T-cell (primary cell): ENCODE measurements at regions not wholly inside any gene's neighbourhood (a gene's known extent, or its start where the extent isn't known, plus 50 kb on each side); places are given as distances from the start of the nearest gene placed in this dataset.

Experiments used
- ATAC-seq, 4 experiments: fragments of 200-7000 bp in 3 of 4; fragments of 150-1000 bp in 1 of 4; cut with Tn5 transposase; replicated peaks in 1 of 4; 1 replicate in 3 of 4; 2 replicates in 1 of 4; pipeline ENCODE4 v1.10.0; 2021; ENCODE audit warnings: moderate library complexity in 3 of 4, mild to moderate bottlenecking in 2 of 4, moderate number of reproducible peaks in 1 of 4
- CTCF ChIA-PET, 2 donors: fragments of 300-600 bp; sonication (Branson Sonifier 250); formaldehyde crosslinking; loops; one replicate each; lab custom pipeline; 2022; ENCODE audit warnings: antibody characterized with exemption in 2 of 2; lab: Charles Lee
- POLR2A ChIA-PET, 2 donors: fragments of 300-600 bp; sonication (Branson Sonifier 250); formaldehyde crosslinking; loops; one replicate each; lab custom pipeline; 2022; ENCODE audit warnings: antibody characterized with exemption in 2 of 2; lab: Charles Lee
- DNase-seq, 35 experiments: peaks; one replicate each; pipeline versions ENCODE4 v3.0.0 to v3.0.0-alpha.2; 2013 to 2023
- H3K27ac ChIP-seq: one replicate; pipeline ENCODE4 v1.5.1; 2013; ENCODE audit warnings: low read length
- H3K27me3 ChIP-seq, 2 experiments: replicated peaks in 1 of 2; 1 replicate in 1 of 2; 2 replicates in 1 of 2; pipeline versions ENCODE4 v1.6.1 to v1.7.0; 2013; ENCODE audit warnings: low read length in 1 of 2, mixed read lengths in 1 of 2; ENCODE audit not compliant: control insufficient read depth in 2 of 2, insufficient read depth in 2 of 2; ENCODE audit errors: extremely low read depth in 1 of 2
- H3K36me3 ChIP-seq, 2 donors: 1 replicate in 1 of 2; 2 replicates in 1 of 2; pipeline versions ENCODE4 v1.6.1 to v1.7.0; 2013; ENCODE audit warnings: low read length in 1 of 2; ENCODE audit not compliant: control insufficient read depth in 2 of 2, insufficient read depth in 1 of 2; ENCODE audit errors: extremely low read depth in 1 of 2
- H3K4me1 ChIP-seq, 2 experiments: 1 replicate in 1 of 2; 2 replicates in 1 of 2; pipeline versions ENCODE4 v1.6.1 to v1.7.0; 2013; ENCODE audit warnings: low read length in 2 of 2, mixed read lengths in 1 of 2; ENCODE audit not compliant: insufficient read depth in 2 of 2, control insufficient read depth in 1 of 2; ENCODE audit errors: extremely low read depth in 1 of 2
- H3K4me3 ChIP-seq, 2 donors: 1 replicate in 1 of 2; 2 replicates in 1 of 2; pipeline versions ENCODE4 v1.5.1 to v1.7.0; 2013; ENCODE audit warnings: mild to moderate bottlenecking in 2 of 2, low read length in 1 of 2, moderate library complexity in 1 of 2; ENCODE audit not compliant: control insufficient read depth in 1 of 2; ENCODE audit errors: extremely low read depth in 1 of 2
- H3K9me3 ChIP-seq: 2 replicates; pipeline ENCODE4 v1.7.0; 2013
- H3K27ac Mint-ChIP-seq, 2 donors: one replicate each; pipeline ENCODE4 v1.8.0; 2020 to 2021; ENCODE audit warnings: mild to moderate bottlenecking in 2 of 2, mixed read lengths in 2 of 2
- H3K27me3 Mint-ChIP-seq, 2 donors: one replicate each; pipeline ENCODE4 v1.8.0; 2021 to 2022; ENCODE audit warnings: mixed read lengths in 2 of 2
- H3K36me3 Mint-ChIP-seq: one replicate; pipeline ENCODE4 v1.8.0; 2021; ENCODE audit warnings: mixed read lengths
- H3K4me1 Mint-ChIP-seq, 3 donors: one replicate each; pipeline ENCODE4 v1.8.0; 2020 to 2022; ENCODE audit warnings: mixed read lengths in 3 of 3, mild to moderate bottlenecking in 1 of 3
- H3K4me3 Mint-ChIP-seq, 3 donors: one replicate each; pipeline ENCODE4 v1.8.0; 2020 to 2022; ENCODE audit warnings: mild to moderate bottlenecking in 3 of 3, mixed read lengths in 3 of 3, moderate library complexity in 3 of 3
- H3K9me3 Mint-ChIP-seq, 3 donors: one replicate each; pipeline ENCODE4 v1.8.0; 2020 to 2022; ENCODE audit warnings: mixed read lengths in 3 of 3
- WGBS: methylation state at CpG from one replicate; pipeline ENCODE4 v1.1.5; 2013; ENCODE audit warnings: missing lambda C conversion rate; ENCODE audit not compliant: insufficient coverage; 5-methylcytosine and 5-hydroxymethylcytosine counted together

GRCh38 chr2:35714883-35715282 is 640.7 kb upstream of the CRIM1 start:
- no peak for ATAC-seq
- ChIA-PET POLR2A (no interaction called here), CTCF (no interaction called here)
- Histone ChIP-seq H3K27ac (no peak overlapping the region), H3K27me3 (no peaks in the 10 kb centered on the region), H3K4me1 (no peaks in the 10 kb centered on the region), H3K9me3 (no peaks in the 10 kb centered on the region), H3K4me3 (no peak overlapping the region), H3K36me3 (no peaks in the 10 kb centered on the region)
- H3K27me3 Mint-ChIP-seq = peaks cover 0 to 3% of the 10 kb centered on the region in 2 donors
- DNase-seq = no peak
- no peaks in the 10 kb centered on the region for H3K36me3 Mint-ChIP-seq
- no CpG with 5 or more reads among the region's 3 CpGs for WGBS
- peaks cover 0 to 1% (median under 1%) of the 10 kb centered on the region in 3 donors for H3K9me3 Mint-ChIP-seq
- H3K4me3 Mint-ChIP-seq = no peak overlapping the region
- no peaks in the 10 kb centered on the region for H3K4me1 Mint-ChIP-seq
- H3K27ac Mint-ChIP-seq = no peak overlapping the region

GRCh38 chr2:35708411-35708923 is 647.1 kb upstream of the CRIM1 start:
- Histone ChIP-seq H3K9me3 (no peaks in the 10 kb centered on the region), H3K27me3 (no peaks in the 10 kb centered on the region), H3K27ac (no peak overlapping the region), H3K4me1 (no peaks in the 10 kb centered on the region), H3K4me3 (no peak overlapping the region), H3K36me3 (no peaks in the 10 kb centered on the region)
- H3K4me3 Mint-ChIP-seq = no peak overlapping the region
- DNase-seq = no peak
- H3K36me3 Mint-ChIP-seq = no peaks in the 10 kb centered on the region
- no peak overlapping the region for H3K27ac Mint-ChIP-seq
- ChIA-PET CTCF (no interaction called here), POLR2A (no interaction called here)
- no peaks in the 10 kb centered on the region for H3K4me1 Mint-ChIP-seq
- 100% methylated on average over 2 of the region's 2 CpGs for WGBS
- no peaks in the 10 kb centered on the region for H3K9me3 Mint-ChIP-seq
- no peaks in the 10 kb centered on the region for H3K27me3 Mint-ChIP-seq
- no peak for ATAC-seq

- no peaks in the 10 kb centered on the region for H3K27me3 ChIP-seq
Measured at GRCh38 chr2:35688309-35688708, 667.3 kb upstream of the CRIM1 start.

GRCh38 chr2:35651688-35652323 is 703.8 kb upstream of the CRIM1 start:
- no peaks in the 10 kb centered on the region for H3K36me3 Mint-ChIP-seq
- H3K9me3 ChIP-seq = no peaks in the 10 kb centered on the region
- H3K27ac ChIP-seq = no peak overlapping the region
- ChIA-PET CTCF (no interaction called here), POLR2A (no interaction called here)
- no peaks in the 10 kb centered on the region for H3K27me3 Mint-ChIP-seq
- H3K4me1 ChIP-seq = no peaks in the 10 kb centered on the region
- no peaks in the 10 kb centered on the region for H3K4me1 Mint-ChIP-seq
- no CpG with 5 or more reads among the region's 2 CpGs for WGBS
- ATAC-seq = no peak
- no peaks in the 10 kb centered on the region for H3K36me3 ChIP-seq
- no peak for DNase-seq
- H3K27ac Mint-ChIP-seq = no peak overlapping the region
- H3K9me3 Mint-ChIP-seq = no peaks in the 10 kb centered on the region
- H3K4me3 Mint-ChIP-seq = no peak overlapping the region
- no peaks in the 10 kb centered on the region for H3K27me3 ChIP-seq
- H3K4me3 ChIP-seq = no peak overlapping the region

More at GRCh38 chr2:35688309-35688708, 667.3 kb upstream of the CRIM1 start:
- ChIA-PET POLR2A (no interaction called here), CTCF (no interaction called here)
- H3K36me3 ChIP-seq = no peaks in the 10 kb centered on the region
- H3K4me1 ChIP-seq = no peaks in the 10 kb centered on the region
- no peaks in the 10 kb centered on the region for H3K4me1 Mint-ChIP-seq
- no peak for ATAC-seq
- H3K27me3 Mint-ChIP-seq = no peaks in the 10 kb centered on the region
- H3K9me3 Mint-ChIP-seq = no peaks in the 10 kb centered on the region
- no CpG with 5 or more reads among the region's 4 CpGs for WGBS
- no peak overlapping the region for H3K27ac Mint-ChIP-seq
- DNase-seq = no peak
- H3K27ac ChIP-seq = no peak overlapping the region
- H3K4me3 Mint-ChIP-seq = no peak overlapping the region
- no peaks in the 10 kb centered on the region for H3K36me3 Mint-ChIP-seq
- no peak overlapping the region for H3K4me3 ChIP-seq
- no peaks in the 10 kb centered on the region for H3K9me3 ChIP-seq

GRCh38 chr2:35614640-35615039 is 740.9 kb upstream of the CRIM1 start:
- Histone ChIP-seq H3K4me3 (no peak overlapping the region), H3K4me1 (no peaks in the 10 kb centered on the region), H3K27me3 (no peaks in the 10 kb centered on the region), H3K36me3 (no peaks in the 10 kb centered on the region), H3K9me3 (no peaks in the 10 kb centered on the region), H3K27ac (no peak overlapping the region)
- H3K27ac Mint-ChIP-seq = no peak overlapping the region
- H3K36me3 Mint-ChIP-seq = no peaks in the 10 kb centered on the region
- ChIA-PET CTCF (no interaction called here), POLR2A (no interaction called here)
- no peaks in the 10 kb centered on the region for H3K9me3 Mint-ChIP-seq
- no CpG with 5 or more reads among the region's 2 CpGs for WGBS
- DNase-seq (no peak), ATAC-seq (no peak)
- H3K4me1 Mint-ChIP-seq = no peaks in the 10 kb centered on the region
- no peaks in the 10 kb centered on the region for H3K27me3 Mint-ChIP-seq
- no peak overlapping the region for H3K4me3 Mint-ChIP-seq

- Histone ChIP-seq H3K4me3 (no peak overlapping the region), H3K27ac (no peak overlapping the region), H3K27me3 (no peaks in the 10 kb centered on the region), H3K4me1 (no peaks in the 10 kb centered on the region), H3K9me3 (no peaks in the 10 kb centered on the region), H3K36me3 (no peaks in the 10 kb centered on the region)
- Mint-ChIP-seq H3K27me3 (no peaks in the 10 kb centered on the region), H3K4me1 (no peaks in the 10 kb centered on the region), H3K27ac (no peak overlapping the region), H3K4me3 (no peak overlapping the region), H3K36me3 (no peaks in the 10 kb centered on the region), H3K9me3 (no peaks in the 10 kb centered on the region)
- ChIA-PET POLR2A (no interaction called here), CTCF (no interaction called here)
- WGBS = no CpG with 5 or more reads among the region's 2 CpGs
- ATAC-seq (no peak), DNase-seq (no peak)
Measured at GRCh38 chr2:35606394-35606793, 749.2 kb upstream of the CRIM1 start.

GRCh38 chr2:35598310-35598709 is 757.3 kb upstream of the CRIM1 start:
- Mint-ChIP-seq H3K4me3 (no peak overlapping the region), H3K27ac (no peak overlapping the region), H3K36me3 (no peaks in the 10 kb centered on the region), H3K9me3 (peaks cover 0 to 11% (median 3%) of the 10 kb centered on the region in 3 donors), H3K27me3 (no peaks in the 10 kb centered on the region), H3K4me1 (no peaks in the 10 kb centered on the region)
- Histone ChIP-seq H3K9me3 (no peaks in the 10 kb centered on the region), H3K27me3 (no peaks in the 10 kb centered on the region), H3K36me3 (no peaks in the 10 kb centered on the region), H3K4me1 (no peaks in the 10 kb centered on the region), H3K27ac (no peak overlapping the region), H3K4me3 (no peak overlapping the region)
- whole genome bisulfite sequencing = 29% methylated on average over 1 of the region's 1 CpG
- ChIA-PET POLR2A (no interaction called here), CTCF (no interaction called here)
- no peak for DNase-seq
- no peak for ATAC-seq
